ENCODE measurements at regions not wholly inside any gene's neighbourhood (a gene's known extent, or its start where the extent isn't known, plus 50 kb on each side); places are given as distances from the start of the nearest gene placed in this dataset.

DNA sequence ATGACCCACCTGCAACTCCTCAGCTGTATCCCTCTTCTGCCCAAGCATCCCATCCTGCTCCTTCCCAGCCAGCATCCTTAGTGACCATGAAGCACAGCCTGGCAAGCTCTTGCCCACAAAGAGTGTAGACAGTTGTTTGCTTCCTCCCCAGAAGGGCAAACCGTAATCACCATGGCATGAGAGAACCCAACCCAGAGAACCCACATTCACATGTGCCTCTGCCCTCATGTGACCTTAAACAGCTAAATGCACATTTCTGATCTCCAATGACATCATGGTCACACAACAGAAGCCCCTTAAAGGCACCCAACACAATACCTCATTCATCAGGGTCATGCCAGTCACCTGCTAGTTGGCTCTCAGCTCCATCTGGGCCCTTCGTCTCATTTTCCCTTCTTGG, 162.8 kb upstream of the CDYL start:
- H3K27ac ChIP-seq (ENCODE audit: low read depth), result no peak overlapping the region
- no peaks in the 10 kb centered on the region for H4K20me1 ChIP-seq (replicated peaks; ENCODE audit: insufficient read depth)

More for the DNA sequence above, 162.8 kb upstream of the CDYL start:
- no peaks in the 10 kb centered on the region for H3K4me1 ChIP-seq (ENCODE audit: insufficient read depth)
- Mint-ChIP-seq H3K9me3 (peaks cover 8% of the 10 kb centered on the region; the same call in 2 of the 3 replicates), H3K4me3 (no peak overlapping the region), H3K4me1 (no peaks in the 10 kb centered on the region; the same call in 2 of the 3 replicates), H3K27me3 (ENCODE audit: insufficient read depth, low read depth, poor library complexity) (peaks cover 9% of the 10 kb centered on the region), H3K27ac (peak overlapping the region; percentile 55; the same call in 1 of the 2 replicates), H3K36me3 (ENCODE audit: low read depth) (no peaks in the 10 kb centered on the region; the same call in 2 of the 3 replicates)
- TF ChIP-seq JUNB (IDR thresholded peaks at IDR 0.05; ENCODE audit: unreplicated experiment) (no peak), ETS1 (IDR thresholded peaks at IDR 0.05) (no peak), CREB1 (CRISPR knock-in tag; IDR thresholded peaks at IDR 0.05; ENCODE audit: low read depth) (no peak), EZH2 (IDR thresholded peaks at IDR 0.05; ENCODE audit: low read depth, unreplicated experiment) (no peak), ZNF331 (CRISPR knock-in tag; IDR thresholded peaks at IDR 0.05; ENCODE audit: low read depth) (no peak), NANOG (IDR thresholded peaks at IDR 0.05; ENCODE audit: borderline replicate concordance) (no peak), EZH2phosphoT487 (IDR thresholded peaks at IDR 0.05; ENCODE audit: unreplicated experiment) (no peak), ZNF114 (CRISPR knock-in tag; IDR thresholded peaks at IDR 0.05) (no peak), ZNF462 (CRISPR knock-in tag; IDR thresholded peaks at IDR 0.05) (no peak), POLR2AphosphoS5 (IDR thresholded peaks at IDR 0.05; ENCODE audit: low read depth) (no peak), STAT1 (IDR thresholded peaks at IDR 0.05; ENCODE audit: unreplicated experiment) (no peak)
- TF ChIP-seq, protein P1, sequence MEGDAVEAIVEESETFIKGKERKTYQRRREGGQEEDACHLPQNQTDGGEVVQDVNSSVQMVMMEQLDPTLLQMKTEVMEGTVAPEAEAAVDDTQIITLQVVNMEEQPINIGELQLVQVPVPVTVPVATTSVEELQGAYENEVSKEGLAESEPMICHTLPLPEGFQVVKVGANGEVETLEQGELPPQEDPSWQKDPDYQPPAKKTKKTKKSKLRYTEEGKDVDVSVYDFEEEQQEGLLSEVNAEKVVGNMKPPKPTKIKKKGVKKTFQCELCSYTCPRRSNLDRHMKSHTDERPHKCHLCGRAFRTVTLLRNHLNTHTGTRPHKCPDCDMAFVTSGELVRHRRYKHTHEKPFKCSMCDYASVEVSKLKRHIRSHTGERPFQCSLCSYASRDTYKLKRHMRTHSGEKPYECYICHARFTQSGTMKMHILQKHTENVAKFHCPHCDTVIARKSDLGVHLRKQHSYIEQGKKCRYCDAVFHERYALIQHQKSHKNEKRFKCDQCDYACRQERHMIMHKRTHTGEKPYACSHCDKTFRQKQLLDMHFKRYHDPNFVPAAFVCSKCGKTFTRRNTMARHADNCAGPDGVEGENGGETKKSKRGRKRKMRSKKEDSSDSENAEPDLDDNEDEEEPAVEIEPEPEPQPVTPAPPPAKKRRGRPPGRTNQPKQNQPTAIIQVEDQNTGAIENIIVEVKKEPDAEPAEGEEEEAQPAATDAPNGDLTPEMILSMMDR (conservative IDR thresholded peaks at IDR 0.05; ENCODE audit: low read depth in 2 of 2), result no peak
- TF ChIP-seq, protein P2, sequence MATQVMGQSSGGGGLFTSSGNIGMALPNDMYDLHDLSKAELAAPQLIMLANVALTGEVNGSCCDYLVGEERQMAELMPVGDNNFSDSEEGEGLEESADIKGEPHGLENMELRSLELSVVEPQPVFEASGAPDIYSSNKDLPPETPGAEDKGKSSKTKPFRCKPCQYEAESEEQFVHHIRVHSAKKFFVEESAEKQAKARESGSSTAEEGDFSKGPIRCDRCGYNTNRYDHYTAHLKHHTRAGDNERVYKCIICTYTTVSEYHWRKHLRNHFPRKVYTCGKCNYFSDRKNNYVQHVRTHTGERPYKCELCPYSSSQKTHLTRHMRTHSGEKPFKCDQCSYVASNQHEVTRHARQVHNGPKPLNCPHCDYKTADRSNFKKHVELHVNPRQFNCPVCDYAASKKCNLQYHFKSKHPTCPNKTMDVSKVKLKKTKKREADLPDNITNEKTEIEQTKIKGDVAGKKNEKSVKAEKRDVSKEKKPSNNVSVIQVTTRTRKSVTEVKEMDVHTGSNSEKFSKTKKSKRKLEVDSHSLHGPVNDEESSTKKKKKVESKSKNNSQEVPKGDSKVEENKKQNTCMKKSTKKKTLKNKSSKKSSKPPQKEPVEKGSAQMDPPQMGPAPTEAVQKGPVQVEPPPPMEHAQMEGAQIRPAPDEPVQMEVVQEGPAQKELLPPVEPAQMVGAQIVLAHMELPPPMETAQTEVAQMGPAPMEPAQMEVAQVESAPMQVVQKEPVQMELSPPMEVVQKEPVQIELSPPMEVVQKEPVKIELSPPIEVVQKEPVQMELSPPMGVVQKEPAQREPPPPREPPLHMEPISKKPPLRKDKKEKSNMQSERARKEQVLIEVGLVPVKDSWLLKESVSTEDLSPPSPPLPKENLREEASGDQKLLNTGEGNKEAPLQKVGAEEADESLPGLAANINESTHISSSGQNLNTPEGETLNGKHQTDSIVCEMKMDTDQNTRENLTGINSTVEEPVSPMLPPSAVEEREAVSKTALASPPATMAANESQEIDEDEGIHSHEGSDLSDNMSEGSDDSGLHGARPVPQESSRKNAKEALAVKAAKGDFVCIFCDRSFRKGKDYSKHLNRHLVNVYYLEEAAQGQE (IDR thresholded peaks at IDR 0.05; ENCODE audit: unreplicated experiment), result no peak
- no peaks in the 10 kb centered on the region for H3K27me3 ChIP-seq (ENCODE audit: insufficient read depth)
- H3K9me2 ChIP-seq (ENCODE audit: insufficient read depth), result peaks cover 5% of the 10 kb centered on the region
- no peaks in the 10 kb centered on the region for H3K36me3 ChIP-seq (ENCODE audit: insufficient read depth)
- H3K4me3 ChIP-seq, result no peak overlapping the region
- ATAC-seq (no peak), DNase-seq (ENCODE audit: low spot score) (no peak)
- no peaks in the 10 kb centered on the region for H3F3A ChIP-seq (replicated peaks; ENCODE audit: low read depth)
- H3K79me2 ChIP-seq (replicated peaks; ENCODE audit: insufficient read depth), result no peaks in the 10 kb centered on the region
- no peak overlapping the region for H3K4me2 ChIP-seq
- H2AFZ ChIP-seq, result no peak overlapping the region

All from GM23338 (cell line).